MV-4-11 (cell line): ENCODE measurements at regions not wholly inside any gene's neighbourhood (a gene's known extent, or its start where the extent isn't known, plus 50 kb on each side); places are given as distances from the start of the nearest gene placed in this dataset.
"Not testable (repeated sequence)": the region's sequence is repeated elsewhere in the genome, so short reads cannot be mapped to it uniquely, and the experiment has no call there.

Experiments
- DNase-seq: peaks from one replicate; lab custom pipeline; 2025; lab: John Stamatoyannopoulos, UW

DNA sequence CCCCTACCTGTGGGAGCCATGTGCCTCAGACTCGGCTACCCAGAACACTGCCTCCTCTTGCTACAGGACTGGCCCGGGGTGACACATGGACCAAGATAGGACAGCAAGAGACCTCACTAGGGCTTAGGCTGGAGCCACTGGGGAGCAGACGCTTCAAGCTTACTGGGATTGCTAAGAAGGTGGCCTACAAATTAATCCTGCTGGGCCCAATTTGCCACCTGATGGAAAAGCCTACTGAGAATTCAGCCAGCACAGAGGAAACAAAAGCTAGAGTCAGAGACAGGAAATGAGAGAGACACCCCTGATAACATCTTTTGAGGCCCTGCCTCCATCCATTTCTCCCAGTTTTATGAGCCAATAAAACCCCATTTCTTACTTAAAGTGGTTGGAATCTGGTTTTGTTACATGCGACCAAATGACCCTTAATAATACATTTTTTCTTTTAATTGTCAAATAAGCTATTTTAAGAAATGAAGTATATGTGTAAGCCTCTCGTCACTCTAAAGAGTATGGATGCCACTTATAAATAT is 282.1 kb downstream of the CXCL12 start:
- no peak for DNase-seq

DNA sequence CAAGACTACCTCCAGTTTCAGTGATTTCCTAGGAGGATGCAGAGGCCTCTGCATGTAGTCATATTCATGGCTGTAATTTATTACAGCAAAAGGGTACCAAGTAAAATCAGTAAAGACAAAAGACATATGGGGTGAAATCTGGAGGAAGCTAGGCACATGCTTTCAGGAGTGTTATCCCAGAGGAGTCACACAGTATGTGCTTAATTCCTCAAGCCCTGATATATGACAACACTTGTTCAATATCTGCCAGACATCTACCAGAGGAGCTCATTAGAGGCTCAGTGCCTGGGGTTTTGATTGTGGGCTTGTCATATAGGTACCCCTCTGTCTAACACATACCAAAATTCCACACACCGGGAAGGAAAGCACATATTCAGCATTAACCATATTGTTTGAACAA is 283.8 kb downstream of the CXCL12 start:
- no peak for DNase-seq

GRCh38 chr10:44099511-44099910 is 285.4 kb downstream of the CXCL12 start:
- no peak for DNase-seq

GRCh38 chr10:44096217-44096616 is 288.7 kb downstream of the CXCL12 start:
- not testable (repeated sequence) for DNase-seq

DNA sequence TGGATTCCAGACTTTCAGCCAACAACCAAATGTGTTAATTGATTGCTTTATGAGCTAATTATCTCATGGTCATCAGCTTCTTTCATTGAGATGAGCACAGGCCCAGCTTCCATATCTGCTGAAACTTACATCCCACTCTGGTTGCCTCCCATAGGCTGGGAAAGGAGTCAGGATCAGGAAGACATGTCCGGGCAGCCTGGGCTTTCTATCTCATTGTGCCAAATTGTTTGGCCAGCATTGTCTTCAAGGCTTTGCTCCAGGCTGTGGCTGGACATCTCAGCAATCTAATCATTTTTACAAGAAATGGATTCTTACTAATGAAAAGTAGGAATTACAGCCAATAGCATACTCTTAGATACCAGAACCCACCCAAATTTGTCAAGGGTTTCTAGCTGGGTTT is 295.2 kb downstream of the CXCL12 start:
- DNase-seq, result no peak

DNA sequence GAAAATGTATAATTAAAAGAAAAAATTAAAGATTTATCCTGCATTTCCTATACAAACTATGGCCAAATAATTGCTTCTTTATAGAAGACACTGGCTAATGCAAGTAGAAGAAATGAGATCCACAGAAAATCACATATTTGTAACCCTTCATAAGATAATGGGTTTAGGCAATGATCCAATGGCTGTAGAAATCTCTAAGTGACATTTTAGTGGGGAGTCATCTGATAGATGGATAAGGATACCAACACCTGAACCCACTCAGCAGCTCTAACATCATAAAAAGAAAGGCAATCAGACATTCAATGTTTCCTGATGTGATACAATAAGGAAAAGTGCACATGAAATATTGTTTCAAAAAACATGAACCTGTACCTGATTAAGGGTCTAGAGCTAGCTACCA is 297.5 kb downstream of the CXCL12 start:
- DNase-seq, result no peak

DNA sequence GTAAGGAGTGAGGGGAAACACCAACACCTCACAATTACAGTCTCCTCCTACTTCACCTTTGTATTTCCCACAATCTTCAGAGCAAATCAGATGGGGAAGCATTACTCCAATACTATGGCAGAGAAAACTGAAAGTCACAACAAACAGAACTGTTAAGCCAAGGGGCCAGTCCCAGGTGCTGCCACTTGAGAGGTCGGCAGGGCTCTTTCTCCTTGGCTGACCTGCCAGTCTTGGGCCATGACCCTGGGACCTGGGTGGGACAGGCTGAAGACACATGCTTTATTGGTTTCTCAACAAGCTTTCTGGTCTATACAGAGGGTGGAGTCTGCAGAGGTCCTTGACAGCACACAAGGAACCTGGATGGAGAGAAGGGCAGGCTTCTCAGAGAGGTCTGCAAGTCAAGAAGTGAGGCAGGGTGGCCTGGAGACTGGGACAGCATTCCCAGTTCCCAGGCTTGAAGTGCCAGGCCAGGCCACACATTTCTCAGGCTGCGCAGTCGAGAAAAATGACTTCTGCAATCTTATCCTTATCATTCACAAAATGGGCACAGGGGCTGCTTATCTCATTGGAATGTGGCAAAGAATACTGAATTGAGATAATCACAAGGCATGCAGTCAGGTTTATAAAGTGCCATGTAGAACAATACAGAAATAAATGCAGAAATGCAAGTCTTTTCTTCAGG is 301.0 kb downstream of the CXCL12 start:
- no peak for DNase-seq

DNA sequence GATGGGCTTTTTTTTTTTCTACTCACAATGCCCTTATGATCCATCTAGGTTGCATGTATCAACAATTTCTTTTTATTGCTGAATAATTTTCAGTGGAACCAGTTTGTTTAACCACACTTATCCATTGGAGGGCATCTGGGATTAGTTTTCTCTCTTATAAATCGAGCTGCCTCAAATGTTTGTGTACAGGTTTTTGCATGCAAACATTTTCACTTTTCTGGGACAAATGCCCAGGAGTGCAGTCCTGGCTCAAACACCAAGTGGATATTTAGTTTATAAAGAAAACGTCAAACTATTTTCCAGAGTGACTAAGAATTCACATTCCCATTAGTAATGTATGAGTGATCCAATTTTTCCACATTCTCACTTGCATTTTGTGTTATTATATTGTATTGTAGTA is 313.4 kb downstream of the CXCL12 start:
- DNase-seq, result no peak

- DNase-seq, result no peak
These were observed 314.6 kb downstream of the CXCL12 start for GRCh38 chr10:44070282-44070681.

- no peak for DNase-seq
These were observed 315.3 kb downstream of the CXCL12 start for GRCh38 chr10:44069573-44069972.

GRCh38 chr10:44068716-44069482 is 316.0 kb downstream of the CXCL12 start:
- no peak for DNase-seq

DNA sequence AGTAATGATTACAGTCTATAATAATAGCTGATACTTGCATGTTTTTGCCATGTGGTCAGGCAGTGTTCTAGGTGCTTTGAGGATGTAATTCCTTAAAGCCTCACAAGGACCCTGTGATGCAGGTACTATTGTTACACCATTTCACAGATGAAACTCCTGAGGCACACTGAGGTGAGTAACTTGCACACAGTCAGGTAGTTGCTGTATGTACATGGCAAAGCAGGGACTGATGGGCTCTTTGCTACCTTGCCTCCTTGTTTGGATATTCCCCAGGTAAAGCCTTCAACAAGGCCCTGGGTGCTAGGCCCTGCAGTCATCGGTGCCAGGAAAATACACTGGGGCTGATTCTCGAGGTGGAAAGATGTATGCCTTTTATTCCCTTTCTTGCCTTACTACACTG is 317.5 kb downstream of the CXCL12 start:
- DNase-seq, result no peak

DNA sequence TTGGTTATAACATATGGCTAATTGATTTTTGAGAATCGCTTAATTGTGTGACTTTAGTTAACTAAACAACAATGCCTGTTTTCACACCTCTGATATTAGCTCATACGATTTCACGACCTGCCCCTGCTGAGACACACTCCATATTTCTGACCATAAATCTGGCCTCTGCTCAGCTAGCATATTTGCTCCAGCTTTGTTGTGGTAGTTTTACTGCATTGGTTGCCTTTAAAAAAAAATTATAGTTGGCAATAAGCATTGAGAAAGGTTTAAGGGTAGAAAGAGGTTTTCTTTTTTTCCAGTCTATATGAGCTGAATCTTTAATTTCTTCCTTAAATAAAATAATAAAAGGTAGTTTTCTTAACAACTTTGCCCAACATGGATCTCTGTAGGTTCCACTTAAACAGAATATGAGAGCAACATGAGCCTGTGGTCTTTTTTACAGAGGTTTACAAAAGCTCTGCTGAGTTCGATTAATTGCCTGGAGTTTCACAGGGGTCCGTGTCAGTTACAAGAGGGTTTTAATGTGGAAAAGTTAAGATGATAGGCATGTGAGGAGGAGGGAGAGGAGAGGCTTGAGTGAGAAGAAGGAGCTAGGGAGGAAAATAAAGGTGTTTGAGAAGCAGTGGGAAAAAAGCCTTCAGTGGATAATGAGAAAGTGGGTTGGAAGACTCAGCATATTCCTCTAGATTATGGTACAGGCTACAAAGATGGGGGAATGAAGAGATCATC is 318.2 kb downstream of the CXCL12 start:
- no peak for DNase-seq

- DNase-seq, result no peak
These were observed 318.9 kb downstream of the CXCL12 start for GRCh38 chr10:44065788-44066526.

DNA sequence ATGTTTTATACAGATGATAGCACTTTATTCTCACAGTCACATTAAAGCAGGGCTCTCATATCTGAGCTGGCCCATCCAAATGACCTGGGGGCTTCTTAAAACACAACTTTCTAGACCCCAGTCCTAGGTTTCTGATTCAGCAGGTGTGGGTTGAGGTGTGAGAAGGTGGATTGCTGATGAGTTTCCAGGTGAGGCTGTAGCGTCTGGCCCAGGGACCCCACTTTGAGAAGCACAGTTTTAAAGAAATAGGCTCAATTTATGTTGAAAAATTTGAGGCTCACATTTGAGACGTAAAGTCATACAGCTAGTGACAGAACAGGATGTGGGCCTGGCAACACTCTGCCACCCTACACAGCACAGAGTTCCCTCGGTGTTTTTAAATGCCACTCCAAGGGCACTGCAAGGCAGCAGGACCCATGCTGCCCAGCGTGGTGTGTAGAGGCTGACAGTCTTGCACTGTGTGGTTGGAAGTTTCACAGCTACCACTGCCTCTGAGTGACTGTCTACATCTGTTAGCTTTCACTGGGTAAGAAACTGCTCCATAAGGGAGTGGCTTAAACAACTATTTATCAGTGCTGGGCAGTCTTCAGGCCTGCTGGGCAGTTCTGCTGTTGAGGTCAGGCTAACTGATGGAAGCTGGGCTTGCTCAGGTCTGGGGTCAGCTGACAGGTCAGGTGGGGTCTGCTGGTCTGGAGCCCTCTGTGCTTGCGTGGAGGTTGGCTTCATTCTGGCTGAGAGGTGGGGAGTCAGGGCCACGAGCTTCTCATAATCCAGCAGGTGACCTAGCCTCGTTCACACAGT is 319.7 kb downstream of the CXCL12 start:
- DNase-seq, result no peak

DNA sequence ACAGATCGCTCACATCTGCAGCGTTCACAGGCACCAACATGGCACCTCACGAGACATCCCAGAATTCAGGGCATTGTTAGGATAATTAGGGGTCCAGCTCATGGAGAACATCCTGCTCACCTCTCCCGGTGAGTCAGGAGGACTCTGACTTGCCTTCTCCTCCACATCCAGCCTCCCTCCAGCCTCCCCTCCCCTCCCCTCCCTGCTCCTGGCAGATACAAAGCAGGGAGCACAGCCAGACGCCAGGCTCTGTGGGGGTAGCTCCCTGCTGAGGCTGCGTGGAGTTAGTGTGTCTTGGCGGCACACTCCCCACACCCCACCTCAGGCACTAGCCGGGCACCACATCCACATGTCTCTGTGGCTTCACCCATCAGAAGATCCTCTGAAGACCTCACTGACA is 320.6 kb downstream of the CXCL12 start:
- DNase-seq, result no peak

- no peak for DNase-seq
These were observed 321.2 kb downstream of the CXCL12 start for GRCh38 chr10:44063686-44064085.

DNA sequence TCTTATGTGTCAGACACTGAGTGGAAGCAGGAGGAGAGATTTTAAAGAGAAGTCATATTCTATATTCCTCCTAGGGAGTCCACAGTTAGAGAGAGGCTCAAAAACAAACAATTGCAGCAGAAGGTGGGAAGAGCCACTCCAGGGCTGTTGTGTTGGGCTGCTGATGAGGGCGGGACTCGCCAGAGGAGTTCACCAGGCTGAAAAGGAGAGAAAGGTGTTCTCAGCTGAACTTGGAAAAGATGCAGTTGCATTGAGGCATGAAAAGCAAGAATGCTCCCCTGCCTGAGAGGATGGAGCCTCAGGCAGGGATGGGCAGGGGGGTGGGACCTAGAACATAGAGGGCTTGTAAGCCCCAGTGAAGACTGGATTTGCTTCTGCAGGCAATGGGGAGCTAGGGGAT is 324.2 kb downstream of the CXCL12 start:
- no peak for DNase-seq

DNA sequence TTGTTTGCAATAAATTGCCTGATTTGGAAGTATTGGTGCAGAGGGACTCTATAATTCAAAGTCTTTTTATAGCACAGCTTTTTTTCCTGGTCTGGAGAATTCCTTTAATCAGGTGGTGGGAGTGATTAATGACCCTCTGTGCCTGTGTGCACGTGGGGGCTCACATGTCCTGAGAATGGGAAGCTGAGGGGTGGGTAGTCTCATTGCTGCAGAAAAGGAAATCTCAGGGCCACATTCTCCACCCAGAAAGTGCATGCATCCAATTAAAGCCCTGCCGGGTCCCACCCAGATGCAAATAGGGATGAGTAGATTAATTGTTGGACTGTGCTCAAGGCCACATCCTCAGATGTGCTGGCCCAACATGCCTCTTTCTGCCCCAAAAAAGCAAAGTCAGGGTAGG is 324.7 kb downstream of the CXCL12 start:
- DNase-seq, result no peak

DNA sequence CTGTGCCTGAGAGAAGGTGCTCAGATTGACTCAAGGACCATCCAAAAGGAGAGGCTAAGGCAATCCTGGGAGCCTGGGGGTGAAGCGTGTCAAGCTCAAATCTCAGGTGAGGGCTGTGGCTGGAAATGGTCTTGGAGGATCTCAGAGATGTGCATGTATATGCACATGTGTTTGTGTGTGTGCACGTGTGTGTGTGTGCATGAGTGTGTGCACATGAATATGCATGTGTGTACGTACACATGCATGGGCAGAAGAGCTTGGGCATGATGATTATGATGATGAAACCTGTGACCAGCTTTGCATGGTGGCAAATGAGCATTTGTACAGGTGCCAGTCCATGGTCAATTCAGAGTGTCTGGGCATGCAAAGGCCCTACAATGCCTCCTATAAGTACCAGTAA is 326.6 kb downstream of the CXCL12 start:
- DNase-seq, result no peak
